Omental fat pad (tissue), 3 donors: ENCODE measurements at regions not wholly inside any gene's neighbourhood (a gene's known extent, or its start where the extent isn't known, plus 50 kb on each side); places are given as distances from the start of the nearest gene placed in this dataset.
"Not testable (repeated sequence)": the region's sequence is repeated elsewhere in the genome, so short reads cannot be mapped to it uniquely, and the experiment has no call there.

Experiments
- ATAC-seq: fragments of 150-250 bp; one replicate; pipeline ENCODE4 v1.9.1; 2016; ENCODE audit warnings: mild to moderate bottlenecking, moderate library complexity; ENCODE audit not compliant: low FRiP score
- DNase-seq: peaks from one replicate; pipeline ENCODE4 v3.0.0-alpha.2; 2019; ENCODE audit warnings: low spot score
- CTCF ChIP-seq, 3 donors: fragments of 450-650 bp; IDR thresholded peaks; one replicate each; pipeline ENCODE4 v1.5.1; 2016 to 2017; ENCODE audit warnings: antibody characterized with exemption in 3 of 3, mild to moderate bottlenecking in 3 of 3, moderate library complexity in 2 of 3

GRCh38 chr3:18529631-18530030, 104.5 kb upstream of the SATB1 start:
- DNase-seq (no peak), ATAC-seq (no peak)
- TF ChIP-seq CTCF (IDR thresholded peaks at IDR 0.05) = no peak

- ATAC-seq (no peak), DNase-seq (no peak)
- no peak for TF ChIP-seq CTCF (IDR thresholded peaks at IDR 0.05)
Measured at GRCh38 chr3:18527691-18528090, 102.6 kb upstream of the SATB1 start.

- ATAC-seq (no peak), DNase-seq (no peak)
- no peak for TF ChIP-seq CTCF (IDR thresholded peaks at IDR 0.05)
Measured at GRCh38 chr3:18526667-18527066, 101.5 kb upstream of the SATB1 start.

GRCh38 chr3:18516170-18516569, 91.0 kb upstream of the SATB1 start:
- not testable (repeated sequence) for ATAC-seq, DNase-seq

GRCh38 chr3:18513091-18513490, 88.0 kb upstream of the SATB1 start:
- no peak for DNase-seq
- no peak for ATAC-seq
- no peak for TF ChIP-seq CTCF (IDR thresholded peaks at IDR 0.05)

GRCh38 chr3:18512007-18512406, 86.9 kb upstream of the SATB1 start:
- DNase-seq = no peak
- no peak for TF ChIP-seq CTCF (IDR thresholded peaks at IDR 0.05)

GRCh38 chr3:18510947-18511346, 85.8 kb upstream of the SATB1 start:
- no peak for ATAC-seq
- TF ChIP-seq CTCF (IDR thresholded peaks at IDR 0.05) = no peak

More at GRCh38 chr3:18512007-18512406, 86.9 kb upstream of the SATB1 start:
- no peak for ATAC-seq

GRCh38 chr3:18507333-18507732, 82.2 kb upstream of the SATB1 start:
- ATAC-seq = no peak
- DNase-seq = no peak
- no peak for TF ChIP-seq CTCF (IDR thresholded peaks at IDR 0.05)

More at GRCh38 chr3:18510947-18511346, 85.8 kb upstream of the SATB1 start:
- no peak for DNase-seq
